OCI-LY1 (cell line): ENCODE measurements at regions not wholly inside any gene's neighbourhood (a gene's known extent, or its start where the extent isn't known, plus 50 kb on each side); places are given as distances from the start of the nearest gene placed in this dataset.

ENCODE experiments used
- EZH2 ChIP-seq: fragments of 200-600 bp; sonication (generic), shearing (Covaris generic); IDR thresholded peaks from 2 replicates; pipeline ENCODE4 v1.8.0; 2017; ENCODE audit warnings: borderline replicate concordance, mixed run types, mild to moderate bottlenecking, antibody characterized with exemption, low read length, moderate library complexity, mixed read lengths
- TF ChIP-seq, protein P1 (sequence below): fragments of 200-600 bp; sonication (generic), shearing (Covaris generic); IDR thresholded peaks from 2 replicates; pipeline ENCODE4 v1.5.1; 2017; ENCODE audit warnings: mild to moderate bottlenecking, antibody characterized with exemption, low read length, moderate library complexity, mixed read lengths

GRCh38 chr17:5943232-5943631 lies 126.9 kb upstream of the WSCD1 start:
- TF ChIP-seq, protein P1, sequence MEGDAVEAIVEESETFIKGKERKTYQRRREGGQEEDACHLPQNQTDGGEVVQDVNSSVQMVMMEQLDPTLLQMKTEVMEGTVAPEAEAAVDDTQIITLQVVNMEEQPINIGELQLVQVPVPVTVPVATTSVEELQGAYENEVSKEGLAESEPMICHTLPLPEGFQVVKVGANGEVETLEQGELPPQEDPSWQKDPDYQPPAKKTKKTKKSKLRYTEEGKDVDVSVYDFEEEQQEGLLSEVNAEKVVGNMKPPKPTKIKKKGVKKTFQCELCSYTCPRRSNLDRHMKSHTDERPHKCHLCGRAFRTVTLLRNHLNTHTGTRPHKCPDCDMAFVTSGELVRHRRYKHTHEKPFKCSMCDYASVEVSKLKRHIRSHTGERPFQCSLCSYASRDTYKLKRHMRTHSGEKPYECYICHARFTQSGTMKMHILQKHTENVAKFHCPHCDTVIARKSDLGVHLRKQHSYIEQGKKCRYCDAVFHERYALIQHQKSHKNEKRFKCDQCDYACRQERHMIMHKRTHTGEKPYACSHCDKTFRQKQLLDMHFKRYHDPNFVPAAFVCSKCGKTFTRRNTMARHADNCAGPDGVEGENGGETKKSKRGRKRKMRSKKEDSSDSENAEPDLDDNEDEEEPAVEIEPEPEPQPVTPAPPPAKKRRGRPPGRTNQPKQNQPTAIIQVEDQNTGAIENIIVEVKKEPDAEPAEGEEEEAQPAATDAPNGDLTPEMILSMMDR, result no peak
- no peak for TF ChIP-seq EZH2
